22Rv1 (cell line): ENCODE measurements at regions not wholly inside any gene's neighbourhood (a gene's known extent, or its start where the extent isn't known, plus 50 kb on each side); places are given as distances from the start of the nearest gene placed in this dataset.

Source experiments
- H3K27ac ChIP-seq: fragments of 450-650 bp; 2 replicates; pipeline ENCODE4 v1.5.1; 2017
- ZFX ChIP-seq: fragments of 450-650 bp; IDR thresholded peaks from 2 replicates; pipeline ENCODE4 v1.6.1; 2017; ENCODE audit warnings: antibody characterized with exemption, borderline replicate concordance
- TF ChIP-seq, protein P1 (sequence below): fragments of 450-650 bp; IDR thresholded peaks from 2 replicates; pipeline ENCODE4 v1.5.1; 2017; ENCODE audit warnings: mild to moderate bottlenecking

DNA sequence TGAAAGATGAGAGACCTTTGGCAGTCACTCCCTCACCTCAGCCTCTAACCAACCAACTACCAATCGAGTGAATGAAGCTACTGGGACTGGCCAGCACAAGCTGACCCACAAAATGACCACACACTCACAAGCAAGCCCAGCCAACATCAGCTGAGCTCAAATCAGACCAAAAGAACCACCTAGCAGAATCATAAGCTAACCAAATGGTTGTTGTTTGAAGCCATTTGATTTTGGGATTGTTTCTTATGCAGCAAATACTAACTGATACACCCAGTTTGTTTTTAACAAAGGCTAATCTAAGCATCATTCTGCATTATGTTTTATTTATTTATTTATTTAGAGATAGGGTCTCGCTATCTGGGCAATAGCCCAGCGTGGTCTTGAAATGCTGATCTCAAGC lies 310.4 kb downstream of the SETD4 start:
- TF ChIP-seq, protein P1, sequence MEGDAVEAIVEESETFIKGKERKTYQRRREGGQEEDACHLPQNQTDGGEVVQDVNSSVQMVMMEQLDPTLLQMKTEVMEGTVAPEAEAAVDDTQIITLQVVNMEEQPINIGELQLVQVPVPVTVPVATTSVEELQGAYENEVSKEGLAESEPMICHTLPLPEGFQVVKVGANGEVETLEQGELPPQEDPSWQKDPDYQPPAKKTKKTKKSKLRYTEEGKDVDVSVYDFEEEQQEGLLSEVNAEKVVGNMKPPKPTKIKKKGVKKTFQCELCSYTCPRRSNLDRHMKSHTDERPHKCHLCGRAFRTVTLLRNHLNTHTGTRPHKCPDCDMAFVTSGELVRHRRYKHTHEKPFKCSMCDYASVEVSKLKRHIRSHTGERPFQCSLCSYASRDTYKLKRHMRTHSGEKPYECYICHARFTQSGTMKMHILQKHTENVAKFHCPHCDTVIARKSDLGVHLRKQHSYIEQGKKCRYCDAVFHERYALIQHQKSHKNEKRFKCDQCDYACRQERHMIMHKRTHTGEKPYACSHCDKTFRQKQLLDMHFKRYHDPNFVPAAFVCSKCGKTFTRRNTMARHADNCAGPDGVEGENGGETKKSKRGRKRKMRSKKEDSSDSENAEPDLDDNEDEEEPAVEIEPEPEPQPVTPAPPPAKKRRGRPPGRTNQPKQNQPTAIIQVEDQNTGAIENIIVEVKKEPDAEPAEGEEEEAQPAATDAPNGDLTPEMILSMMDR: no peak
- TF ChIP-seq ZFX: no peak
- H3K27ac ChIP-seq: no peak overlapping the region

DNA sequence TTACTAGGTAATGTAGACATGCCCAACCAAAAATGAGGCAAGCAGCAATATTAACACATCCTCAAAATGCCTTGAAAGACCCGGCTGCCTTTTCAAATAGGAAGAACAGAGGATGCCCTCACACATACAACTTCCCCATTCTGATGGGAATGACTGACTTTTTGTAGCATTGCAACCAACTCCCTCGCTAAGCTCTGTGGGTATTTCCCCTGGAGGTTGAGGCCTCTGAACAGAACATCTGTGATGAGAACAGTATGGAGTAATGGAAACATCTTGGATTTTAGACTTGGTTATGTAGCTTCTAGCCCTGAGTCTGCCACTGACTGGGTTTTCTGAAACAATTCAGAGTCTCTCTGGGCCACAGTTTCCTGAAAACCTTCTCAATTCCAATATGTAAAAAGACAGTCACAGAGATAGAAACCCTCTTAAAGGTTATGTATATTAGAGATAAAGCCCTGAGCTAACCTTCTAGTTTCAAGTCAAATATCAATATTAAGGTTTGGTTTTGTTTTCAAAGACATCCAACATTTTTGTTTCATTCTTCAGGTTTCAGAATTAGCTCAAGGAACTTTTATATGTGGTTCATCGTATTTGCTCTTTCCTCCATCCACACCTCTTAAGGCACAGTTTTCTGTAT lies 311.5 kb downstream of the SETD4 start:
- H3K27ac ChIP-seq: no peak overlapping the region
- no peak for TF ChIP-seq ZFX
- TF ChIP-seq, protein P1: no peak

DNA sequence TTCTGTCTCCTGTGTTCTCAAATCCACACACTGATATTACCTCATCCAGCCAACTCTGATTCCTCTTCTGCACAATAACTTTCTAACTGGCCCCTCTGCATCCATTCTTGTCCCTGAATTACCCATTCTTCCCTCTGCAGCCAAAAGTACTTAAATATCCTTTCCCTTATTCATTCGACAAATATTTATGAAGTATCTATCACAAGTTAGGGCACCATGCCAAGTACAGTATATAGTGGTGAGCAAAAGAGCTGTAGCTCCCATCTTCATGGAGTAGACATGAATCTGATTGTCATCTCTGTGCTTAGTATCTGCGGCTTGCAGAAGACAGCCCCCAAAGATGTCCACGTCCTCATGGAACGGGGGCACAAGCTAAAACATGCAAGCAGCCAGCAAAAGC lies 316.8 kb downstream of the SETD4 start:
- TF ChIP-seq, protein P1: no peak
- TF ChIP-seq ZFX: no peak

DNA sequence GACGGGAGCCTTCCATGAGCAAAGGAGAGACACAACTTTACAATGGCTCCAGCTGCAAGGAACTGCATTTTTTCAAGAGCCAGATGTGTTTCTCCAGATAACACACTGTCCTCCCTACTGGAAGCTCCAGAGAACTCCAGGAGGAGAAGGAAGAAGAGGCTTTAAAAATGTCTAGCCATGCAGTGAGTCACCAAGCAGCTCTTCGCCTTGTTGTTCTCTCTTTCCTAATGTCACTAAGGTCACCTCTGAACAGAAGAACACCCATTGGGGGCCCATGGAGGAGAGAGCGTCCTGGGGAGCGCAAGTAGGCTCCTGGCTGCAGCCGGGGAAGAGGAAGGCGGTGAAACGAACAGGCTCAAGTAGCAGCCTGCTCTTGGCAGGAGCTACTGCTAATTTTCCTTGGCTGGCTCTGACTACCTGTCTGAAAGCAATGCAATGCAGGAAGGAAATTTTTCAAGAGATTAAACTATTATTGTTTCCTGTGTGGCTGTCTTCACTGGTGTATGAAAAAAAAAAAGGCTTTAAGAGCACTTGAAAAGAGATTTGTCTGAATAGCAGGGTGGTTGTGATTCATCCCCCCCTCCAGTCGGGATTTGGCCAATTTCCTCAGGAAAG lies 321.9 kb downstream of the SETD4 start:
- H3K27ac ChIP-seq: no peak overlapping the region

More for the DNA sequence above, 316.8 kb downstream of the SETD4 start:
- no peak overlapping the region for H3K27ac ChIP-seq

DNA sequence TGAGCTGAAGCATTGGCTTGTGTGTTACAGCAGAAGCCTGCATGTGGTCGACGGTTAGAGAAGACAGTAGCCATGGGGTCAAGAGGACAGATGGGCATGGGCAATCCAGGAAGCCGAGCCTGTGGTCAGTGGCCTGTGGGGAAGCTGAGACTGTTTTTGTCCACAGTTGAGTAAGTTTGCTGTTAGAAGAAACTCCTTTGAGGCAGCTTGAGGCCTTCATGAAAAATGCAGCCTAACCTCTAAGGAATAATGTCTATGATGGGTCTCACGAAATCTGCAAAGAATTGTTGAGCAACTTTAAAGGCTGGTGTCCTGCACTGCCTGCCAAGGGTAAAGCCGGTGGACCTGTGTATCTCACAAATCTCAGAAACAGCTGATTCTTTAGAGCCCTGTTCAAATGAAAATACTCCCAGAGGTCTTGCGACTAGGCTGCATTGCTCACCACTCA lies 322.4 kb downstream of the SETD4 start:
- no peak for TF ChIP-seq ZFX
- TF ChIP-seq, protein P1: no peak
- no peak overlapping the region for H3K27ac ChIP-seq

More for the DNA sequence above, 321.9 kb downstream of the SETD4 start:
- TF ChIP-seq, protein P1: no peak

DNA sequence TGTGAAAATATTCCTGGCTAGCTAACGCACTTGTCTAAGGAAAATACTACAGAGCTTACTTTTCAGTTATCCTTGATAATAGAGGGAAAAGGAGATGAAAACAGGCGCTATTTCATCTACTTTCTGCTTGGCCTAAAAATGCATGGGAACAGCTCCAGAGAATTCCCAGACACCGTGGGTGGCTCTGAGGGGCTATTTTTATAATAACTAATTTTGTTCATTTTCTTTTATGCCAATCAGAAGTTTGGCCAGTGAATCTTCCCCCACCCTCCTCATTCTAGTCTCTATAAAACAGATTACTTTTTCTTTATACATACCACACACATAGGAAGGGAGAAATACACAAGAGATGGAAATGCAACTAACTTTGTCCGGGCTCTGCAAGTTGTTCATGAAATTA lies 322.9 kb downstream of the SETD4 start:
- H3K27ac ChIP-seq: no peak overlapping the region
- no peak for TF ChIP-seq ZFX
- TF ChIP-seq, protein P1: no peak

DNA sequence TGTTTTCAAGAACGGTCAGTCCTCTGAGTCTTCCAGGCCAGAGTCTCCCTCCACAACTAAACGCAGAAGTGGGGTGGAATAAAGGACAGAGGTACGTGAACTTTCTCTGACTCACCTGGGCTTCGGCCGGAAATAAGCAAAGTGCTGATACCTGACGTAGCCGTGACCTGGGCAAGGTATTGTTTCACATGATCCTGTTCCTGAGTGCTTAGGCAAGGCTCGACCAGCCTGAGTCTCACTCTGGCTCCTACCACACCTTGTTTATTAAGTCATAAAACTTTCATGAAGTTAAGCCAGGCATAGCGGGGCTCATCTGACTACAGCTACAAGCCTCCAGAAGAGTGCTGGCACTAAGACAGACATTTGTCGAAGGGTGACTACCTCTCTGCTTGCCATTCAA lies 327.5 kb downstream of the SETD4 start:
- no peak overlapping the region for H3K27ac ChIP-seq

More for the DNA sequence above, 327.5 kb downstream of the SETD4 start:
- no peak for TF ChIP-seq ZFX
- TF ChIP-seq, protein P1: no peak
